Keratinocyte (primary cell): ENCODE measurements at regions not wholly inside any gene's neighbourhood (a gene's known extent, or its start where the extent isn't known, plus 50 kb on each side); places are given as distances from the start of the nearest gene placed in this dataset.

Experiments used
- CTCF ChIP-seq, 3 experiments: IDR thresholded peaks in 1 of 3; conservative IDR thresholded peaks in 1 of 3; optimal IDR thresholded peaks in 1 of 3; 2 replicates in 2 of 3; 3 replicates in 1 of 3; pipeline versions ENCODE3 to v1.5.1; 2011; ENCODE audit warnings: low read length in 3 of 3, mild to moderate bottlenecking in 3 of 3, moderate library complexity in 2 of 3, control low read depth in 1 of 3, inconsistent platforms in 1 of 3; ENCODE audit not compliant: insufficient read depth in 2 of 3; ENCODE audit errors: extremely low read depth in 1 of 3
- EZH2 ChIP-seq: IDR thresholded peaks from one replicate; pipeline ENCODE4 v1.6.1; 2012; ENCODE audit warnings: inconsistent platforms, mild to moderate bottlenecking, low read length, moderate library complexity

DNA sequence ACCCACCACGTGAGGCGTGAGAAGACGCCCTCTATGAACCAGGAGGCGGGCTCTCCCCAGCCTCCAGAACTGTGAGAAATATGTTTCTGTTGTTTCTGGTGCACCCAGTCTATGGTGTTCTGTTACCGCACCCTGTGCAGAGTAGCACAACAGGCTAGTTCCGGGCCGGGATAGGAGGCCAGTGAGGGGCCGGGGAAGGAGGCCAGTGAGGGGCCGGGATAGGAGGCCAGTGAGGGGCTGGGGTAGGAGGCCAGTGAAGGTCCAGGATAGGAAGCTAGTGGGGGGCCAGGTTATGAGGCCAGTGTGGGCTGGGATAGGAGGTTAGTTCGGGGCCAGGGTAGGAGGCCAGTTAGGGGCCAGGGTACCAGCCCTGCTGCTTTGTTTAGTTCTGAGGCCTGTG, 204.6 kb downstream of the BARX2 start:
- no peak for TF ChIP-seq CTCF (optimal IDR thresholded peaks at IDR 0.05 in 1 of 3, IDR thresholded peaks at IDR 0.05 in 1 of 3, conservative IDR thresholded peaks at IDR 0.05 in 1 of 3; ENCODE audit: extremely low read depth in 1 of 3, insufficient read depth in 2 of 3, low read length in 3 of 3)
- no peak for TF ChIP-seq EZH2
